HFF-Myc (cell line): ENCODE measurements at regions not wholly inside any gene's neighbourhood (a gene's known extent, or its start where the extent isn't known, plus 50 kb on each side); places are given as distances from the start of the nearest gene placed in this dataset.

Experiments used
- DNase-seq: peaks from one replicate; pipeline ENCODE4 v3.0.0-alpha.2; 2011; ENCODE audit warnings: low read depth; ENCODE audit errors: extremely low read depth
- H3K4me3 ChIP-seq: replicated peaks from 2 replicates; pipeline ENCODE4 v1.5.1; 2011; ENCODE audit warnings: low read depth, mild to moderate bottlenecking, control low read depth, low read length
- TF ChIP-seq, protein P1 (sequence below): IDR thresholded peaks from 2 replicates; pipeline ENCODE4 v1.5.1; 2012; ENCODE audit warnings: mild to moderate bottlenecking, low read depth, low read length, control low read depth; ENCODE audit errors: missing control alignments

DNA sequence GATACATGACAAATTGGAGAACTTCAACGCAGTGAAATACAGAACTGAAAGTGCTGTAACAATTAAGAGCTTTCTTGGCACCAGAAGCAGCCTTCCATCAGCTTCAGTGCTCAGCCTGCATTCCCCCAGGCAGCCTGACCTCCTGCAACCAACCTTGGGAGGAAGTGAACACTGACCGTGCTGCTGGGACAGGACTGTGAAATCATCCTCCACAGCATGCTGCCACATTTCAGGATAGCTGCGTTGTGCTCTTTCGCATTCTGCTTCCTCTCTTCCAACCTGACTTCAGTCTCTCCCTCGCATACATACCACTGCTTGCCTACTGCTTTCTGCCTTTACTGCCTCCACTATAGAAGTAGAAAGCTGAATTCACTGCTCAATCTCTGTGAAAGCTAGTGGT lies 388.6 kb downstream of the RWDD3 start:
- DNase-seq = no peak
- TF ChIP-seq, protein P1, sequence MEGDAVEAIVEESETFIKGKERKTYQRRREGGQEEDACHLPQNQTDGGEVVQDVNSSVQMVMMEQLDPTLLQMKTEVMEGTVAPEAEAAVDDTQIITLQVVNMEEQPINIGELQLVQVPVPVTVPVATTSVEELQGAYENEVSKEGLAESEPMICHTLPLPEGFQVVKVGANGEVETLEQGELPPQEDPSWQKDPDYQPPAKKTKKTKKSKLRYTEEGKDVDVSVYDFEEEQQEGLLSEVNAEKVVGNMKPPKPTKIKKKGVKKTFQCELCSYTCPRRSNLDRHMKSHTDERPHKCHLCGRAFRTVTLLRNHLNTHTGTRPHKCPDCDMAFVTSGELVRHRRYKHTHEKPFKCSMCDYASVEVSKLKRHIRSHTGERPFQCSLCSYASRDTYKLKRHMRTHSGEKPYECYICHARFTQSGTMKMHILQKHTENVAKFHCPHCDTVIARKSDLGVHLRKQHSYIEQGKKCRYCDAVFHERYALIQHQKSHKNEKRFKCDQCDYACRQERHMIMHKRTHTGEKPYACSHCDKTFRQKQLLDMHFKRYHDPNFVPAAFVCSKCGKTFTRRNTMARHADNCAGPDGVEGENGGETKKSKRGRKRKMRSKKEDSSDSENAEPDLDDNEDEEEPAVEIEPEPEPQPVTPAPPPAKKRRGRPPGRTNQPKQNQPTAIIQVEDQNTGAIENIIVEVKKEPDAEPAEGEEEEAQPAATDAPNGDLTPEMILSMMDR = no peak
- no peak overlapping the region for H3K4me3 ChIP-seq

DNA sequence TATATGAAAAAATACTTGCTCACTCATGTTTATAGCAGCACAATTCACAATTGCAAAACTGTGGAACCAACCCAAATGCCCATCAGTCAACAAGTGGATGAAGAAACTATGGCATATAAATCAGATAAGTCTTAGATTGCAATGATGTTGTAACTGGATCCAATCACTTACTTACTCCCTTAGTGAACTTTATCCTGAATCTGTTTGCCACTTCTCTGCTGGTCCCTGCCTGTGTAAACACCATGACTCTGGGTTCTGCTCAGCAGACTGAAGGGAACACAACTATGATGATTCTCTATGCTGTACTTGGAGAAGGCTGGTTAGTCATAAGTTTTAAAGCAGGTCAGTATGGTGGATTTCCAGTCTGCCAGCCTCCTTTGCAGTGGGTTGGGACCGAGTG lies 391.2 kb downstream of the RWDD3 start:
- TF ChIP-seq, protein P1 = no peak
- DNase-seq = no peak
- H3K4me3 ChIP-seq = no peak overlapping the region

DNA sequence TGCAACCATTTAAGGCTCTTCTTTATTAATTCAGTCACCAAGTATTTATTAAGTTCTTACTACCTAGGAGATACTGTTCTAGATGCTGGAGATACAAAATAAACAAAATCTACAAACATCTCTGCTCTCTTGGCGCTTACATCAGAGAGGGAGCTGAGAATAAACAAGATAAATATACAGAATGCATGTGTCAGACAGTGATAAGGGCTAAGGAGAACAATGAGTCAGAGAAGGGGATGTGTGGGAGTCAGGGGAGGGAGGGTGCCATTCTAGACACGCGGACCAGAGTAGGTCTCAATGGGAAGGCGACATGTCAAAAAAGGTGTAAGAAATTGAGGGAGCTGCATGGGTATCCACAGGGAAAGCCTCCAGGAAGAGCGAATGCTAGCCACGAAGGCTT lies 393.2 kb downstream of the RWDD3 start:
- no peak for DNase-seq
- no peak overlapping the region for H3K4me3 ChIP-seq
- TF ChIP-seq, protein P1 = no peak

DNA sequence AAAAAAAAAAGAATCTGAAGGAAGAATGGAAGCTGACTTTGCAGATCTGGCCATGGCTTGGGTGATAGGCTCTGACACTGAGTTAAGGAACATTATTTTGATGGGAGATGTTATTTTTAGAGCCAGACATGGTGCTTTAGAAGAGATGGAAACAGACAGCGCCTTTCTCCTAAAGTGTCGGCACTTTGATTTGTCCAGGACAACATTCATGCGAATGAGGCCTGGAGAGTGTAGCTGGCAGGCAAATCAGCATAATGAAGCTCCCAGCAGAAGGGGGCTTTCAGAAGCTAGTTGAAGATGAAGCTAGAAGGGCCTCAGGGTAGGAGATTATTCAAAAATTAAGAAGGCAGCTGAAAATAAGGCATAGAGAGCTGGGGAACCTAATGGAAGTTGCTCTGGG lies 397.7 kb downstream of the RWDD3 start:
- TF ChIP-seq, protein P1 = no peak
- no peak overlapping the region for H3K4me3 ChIP-seq
- no peak for DNase-seq

DNA sequence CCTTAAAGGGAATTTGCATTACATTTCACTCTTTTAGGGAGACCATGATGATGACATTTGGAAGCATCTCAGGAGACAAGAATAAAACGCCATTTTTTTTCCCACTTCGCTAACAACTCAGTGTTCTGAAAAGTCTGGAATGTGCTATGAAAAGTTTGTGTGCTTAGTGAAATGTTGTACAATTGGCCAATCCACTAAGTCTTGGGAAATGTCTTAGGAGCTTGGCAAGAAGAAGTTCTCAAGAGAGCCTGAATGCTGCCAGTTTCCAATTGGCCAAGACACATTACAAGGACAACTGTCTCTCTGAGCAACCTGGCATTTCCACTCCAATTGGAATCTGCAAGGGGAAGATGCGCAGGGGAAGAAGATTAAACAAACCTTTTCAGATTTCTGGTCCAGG lies 401.8 kb downstream of the RWDD3 start:
- no peak overlapping the region for H3K4me3 ChIP-seq
- DNase-seq = no peak
- TF ChIP-seq, protein P1 = no peak

DNA sequence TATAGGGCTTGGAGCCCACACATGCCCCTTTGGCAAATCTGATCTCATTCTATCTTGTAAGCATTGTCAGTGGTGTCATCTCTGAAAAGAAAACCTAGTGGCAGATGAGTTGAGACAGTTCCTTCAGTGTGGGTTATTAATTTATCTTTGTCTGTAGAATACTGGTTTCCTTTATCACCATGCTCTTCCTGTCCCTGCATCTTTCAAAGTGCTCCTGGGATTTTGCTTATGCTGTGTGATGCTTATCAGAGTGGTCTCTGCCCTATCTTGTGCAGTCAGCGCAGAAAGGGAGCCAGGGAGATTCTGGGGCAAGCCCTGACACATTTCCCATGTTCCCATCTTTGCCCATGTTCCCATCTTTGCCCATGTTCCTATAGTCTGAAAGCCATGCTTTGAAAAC lies 402.9 kb downstream of the RWDD3 start:
- no peak overlapping the region for H3K4me3 ChIP-seq
- DNase-seq = no peak
- TF ChIP-seq, protein P1 = no peak

DNA sequence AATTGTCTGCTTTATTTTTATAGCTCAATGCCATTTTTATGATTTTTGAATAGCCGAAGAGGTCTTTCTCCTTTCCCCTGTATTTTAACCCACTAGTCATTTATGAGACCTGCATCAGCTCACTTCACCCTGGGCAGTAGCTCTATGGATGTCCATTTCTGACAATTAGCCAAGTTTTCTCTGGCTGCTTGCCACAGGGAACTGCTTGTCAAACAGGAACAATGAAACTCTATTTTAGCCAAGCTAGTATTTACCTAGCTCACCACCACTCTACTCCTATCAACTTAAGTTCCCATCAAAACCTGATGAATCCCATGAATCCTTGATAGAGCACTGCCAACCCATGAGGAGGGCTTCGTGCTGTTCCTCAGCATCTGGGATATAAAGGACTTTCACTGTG lies 406.7 kb downstream of the RWDD3 start:
- no peak for DNase-seq
- TF ChIP-seq, protein P1 = no peak

More for the DNA sequence above, 406.7 kb downstream of the RWDD3 start:
- no peak overlapping the region for H3K4me3 ChIP-seq
